ENCODE measurements at regions not wholly inside any gene's neighbourhood (a gene's known extent, or its start where the extent isn't known, plus 50 kb on each side); places are given as distances from the start of the nearest gene placed in this dataset.

GRCh38 chr11:34744511-34744910, 123.6 kb downstream of the EHF start:
- TF ChIP-seq, protein P1, sequence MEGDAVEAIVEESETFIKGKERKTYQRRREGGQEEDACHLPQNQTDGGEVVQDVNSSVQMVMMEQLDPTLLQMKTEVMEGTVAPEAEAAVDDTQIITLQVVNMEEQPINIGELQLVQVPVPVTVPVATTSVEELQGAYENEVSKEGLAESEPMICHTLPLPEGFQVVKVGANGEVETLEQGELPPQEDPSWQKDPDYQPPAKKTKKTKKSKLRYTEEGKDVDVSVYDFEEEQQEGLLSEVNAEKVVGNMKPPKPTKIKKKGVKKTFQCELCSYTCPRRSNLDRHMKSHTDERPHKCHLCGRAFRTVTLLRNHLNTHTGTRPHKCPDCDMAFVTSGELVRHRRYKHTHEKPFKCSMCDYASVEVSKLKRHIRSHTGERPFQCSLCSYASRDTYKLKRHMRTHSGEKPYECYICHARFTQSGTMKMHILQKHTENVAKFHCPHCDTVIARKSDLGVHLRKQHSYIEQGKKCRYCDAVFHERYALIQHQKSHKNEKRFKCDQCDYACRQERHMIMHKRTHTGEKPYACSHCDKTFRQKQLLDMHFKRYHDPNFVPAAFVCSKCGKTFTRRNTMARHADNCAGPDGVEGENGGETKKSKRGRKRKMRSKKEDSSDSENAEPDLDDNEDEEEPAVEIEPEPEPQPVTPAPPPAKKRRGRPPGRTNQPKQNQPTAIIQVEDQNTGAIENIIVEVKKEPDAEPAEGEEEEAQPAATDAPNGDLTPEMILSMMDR (IDR thresholded peaks at IDR 0.05): no peak
- TF ChIP-seq POLR2AphosphoS5 (IDR thresholded peaks at IDR 0.05; ENCODE audit: low read depth, low read length) (no peak), SIN3A (IDR thresholded peaks at IDR 0.05; ENCODE audit: borderline replicate concordance, insufficient read depth, low read depth, low read length) (no peak), TCF7L2 (IDR thresholded peaks at IDR 0.05; ENCODE audit: low read depth, low read length) (no peak)
- TF ChIP-seq, protein P2, sequence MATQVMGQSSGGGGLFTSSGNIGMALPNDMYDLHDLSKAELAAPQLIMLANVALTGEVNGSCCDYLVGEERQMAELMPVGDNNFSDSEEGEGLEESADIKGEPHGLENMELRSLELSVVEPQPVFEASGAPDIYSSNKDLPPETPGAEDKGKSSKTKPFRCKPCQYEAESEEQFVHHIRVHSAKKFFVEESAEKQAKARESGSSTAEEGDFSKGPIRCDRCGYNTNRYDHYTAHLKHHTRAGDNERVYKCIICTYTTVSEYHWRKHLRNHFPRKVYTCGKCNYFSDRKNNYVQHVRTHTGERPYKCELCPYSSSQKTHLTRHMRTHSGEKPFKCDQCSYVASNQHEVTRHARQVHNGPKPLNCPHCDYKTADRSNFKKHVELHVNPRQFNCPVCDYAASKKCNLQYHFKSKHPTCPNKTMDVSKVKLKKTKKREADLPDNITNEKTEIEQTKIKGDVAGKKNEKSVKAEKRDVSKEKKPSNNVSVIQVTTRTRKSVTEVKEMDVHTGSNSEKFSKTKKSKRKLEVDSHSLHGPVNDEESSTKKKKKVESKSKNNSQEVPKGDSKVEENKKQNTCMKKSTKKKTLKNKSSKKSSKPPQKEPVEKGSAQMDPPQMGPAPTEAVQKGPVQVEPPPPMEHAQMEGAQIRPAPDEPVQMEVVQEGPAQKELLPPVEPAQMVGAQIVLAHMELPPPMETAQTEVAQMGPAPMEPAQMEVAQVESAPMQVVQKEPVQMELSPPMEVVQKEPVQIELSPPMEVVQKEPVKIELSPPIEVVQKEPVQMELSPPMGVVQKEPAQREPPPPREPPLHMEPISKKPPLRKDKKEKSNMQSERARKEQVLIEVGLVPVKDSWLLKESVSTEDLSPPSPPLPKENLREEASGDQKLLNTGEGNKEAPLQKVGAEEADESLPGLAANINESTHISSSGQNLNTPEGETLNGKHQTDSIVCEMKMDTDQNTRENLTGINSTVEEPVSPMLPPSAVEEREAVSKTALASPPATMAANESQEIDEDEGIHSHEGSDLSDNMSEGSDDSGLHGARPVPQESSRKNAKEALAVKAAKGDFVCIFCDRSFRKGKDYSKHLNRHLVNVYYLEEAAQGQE (IDR thresholded peaks at IDR 0.05; ENCODE audit: insufficient read depth in 1 of 2, low read depth in 2 of 2, low read length in 1 of 2): no peak

All from Panc1 (cell line).